ENCODE measurements at regions not wholly inside any gene's neighbourhood (a gene's known extent, or its start where the extent isn't known, plus 50 kb on each side); places are given as distances from the start of the nearest gene placed in this dataset.

DNA sequence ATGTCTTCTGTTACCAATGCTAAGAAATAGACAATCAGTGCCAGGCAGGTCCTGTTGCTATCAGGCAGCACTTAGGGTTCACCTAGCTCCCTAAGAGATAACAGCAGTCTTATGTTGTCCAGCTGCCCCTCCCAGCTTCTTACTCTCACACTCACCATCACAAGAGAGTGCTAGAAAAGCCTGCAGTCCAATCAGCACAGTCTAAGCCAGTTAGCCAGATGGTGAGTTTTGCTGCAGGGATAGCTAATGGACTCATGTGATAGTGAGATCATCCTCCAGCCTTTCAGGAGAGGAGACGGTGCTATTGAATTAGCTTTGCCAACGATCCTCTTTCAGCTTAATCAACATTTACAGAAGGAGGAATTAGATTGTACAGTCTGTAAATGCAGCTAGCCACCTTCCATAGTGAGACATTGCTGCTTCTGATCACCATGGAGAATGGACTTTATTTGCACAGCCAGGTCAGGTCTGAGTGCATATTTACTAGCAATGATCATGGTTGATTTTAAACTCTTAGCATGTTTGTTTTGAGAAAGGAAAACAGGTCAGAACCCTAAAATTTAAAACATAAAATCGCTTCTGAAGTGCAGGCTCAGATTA, 438.3 kb downstream of the CENPC start:
- DNase-seq = peak; percentile 96

DNA sequence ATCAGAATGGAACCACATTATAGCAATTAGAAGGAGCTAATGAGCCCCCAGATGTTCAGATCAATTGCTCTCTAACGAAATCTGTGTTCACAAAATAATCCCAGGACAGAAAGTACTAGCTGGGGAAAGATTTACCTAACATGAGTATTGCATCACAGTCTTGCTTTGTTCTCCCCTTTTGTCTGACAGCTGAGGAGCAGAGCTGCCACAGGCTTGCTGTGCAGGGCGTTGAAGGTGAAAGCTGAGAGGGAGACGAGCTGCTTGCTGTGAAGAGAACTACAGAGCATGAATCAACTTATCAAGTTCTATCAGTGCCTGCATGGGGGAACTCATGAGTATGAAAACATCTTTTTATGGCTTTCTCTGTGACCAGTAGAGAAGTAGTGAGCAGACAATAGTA, 441.2 kb downstream of the CENPC start:
- DNase-seq = no peak

DNA sequence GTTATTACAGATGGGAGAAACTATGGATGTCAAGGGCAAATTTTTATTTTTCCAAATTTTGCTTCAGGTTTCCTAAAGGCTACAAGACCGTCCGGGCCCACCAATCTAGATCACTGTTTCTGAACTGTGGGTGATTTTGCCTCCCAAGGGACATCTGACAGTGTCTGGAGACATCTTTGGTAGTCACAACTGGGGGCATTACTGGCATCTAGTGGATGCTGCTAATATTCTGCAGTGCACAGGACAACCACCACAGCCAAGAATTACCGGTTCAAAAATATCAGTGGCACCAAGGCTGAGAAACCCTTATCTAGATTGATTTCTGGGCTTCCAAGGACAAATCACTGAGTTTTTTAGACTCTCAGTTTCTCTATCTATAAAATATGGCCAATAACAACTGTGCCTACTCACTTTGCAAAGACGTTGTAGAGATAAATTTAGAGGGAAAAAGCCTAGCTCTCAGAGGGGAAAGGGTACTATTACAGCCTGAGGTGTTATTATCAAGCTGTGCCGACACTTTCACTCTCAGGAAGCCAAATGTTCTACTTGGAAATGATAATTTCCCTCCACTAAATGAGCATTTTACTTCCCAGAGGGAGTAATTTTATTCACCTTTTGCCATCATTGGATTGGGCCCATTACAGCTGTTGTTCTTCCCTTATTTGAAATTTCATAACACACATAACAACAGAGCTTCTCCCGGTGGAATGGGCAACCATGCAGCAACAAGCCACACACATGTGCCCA, 442.1 kb downstream of the CENPC start:
- no peak for DNase-seq

DNA sequence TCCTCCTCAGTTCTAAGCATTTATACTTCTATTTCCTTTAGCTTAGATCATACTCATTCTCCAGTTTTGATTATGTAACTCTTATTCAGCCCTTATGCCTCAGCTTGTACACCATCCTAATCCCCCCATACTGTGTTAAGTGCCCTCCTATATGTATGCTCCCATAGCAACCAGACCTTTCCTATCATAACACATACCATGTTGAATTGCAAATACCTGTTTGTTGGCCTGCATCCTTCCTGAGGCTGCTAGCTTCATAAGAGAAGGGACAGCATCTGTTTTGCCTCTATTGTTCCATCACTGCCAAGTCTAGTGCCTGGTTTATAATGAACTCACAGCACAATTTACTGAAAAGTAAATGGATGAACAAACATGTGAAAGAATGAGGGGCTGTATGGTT, 443.7 kb downstream of the CENPC start:
- no peak for DNase-seq

DNA sequence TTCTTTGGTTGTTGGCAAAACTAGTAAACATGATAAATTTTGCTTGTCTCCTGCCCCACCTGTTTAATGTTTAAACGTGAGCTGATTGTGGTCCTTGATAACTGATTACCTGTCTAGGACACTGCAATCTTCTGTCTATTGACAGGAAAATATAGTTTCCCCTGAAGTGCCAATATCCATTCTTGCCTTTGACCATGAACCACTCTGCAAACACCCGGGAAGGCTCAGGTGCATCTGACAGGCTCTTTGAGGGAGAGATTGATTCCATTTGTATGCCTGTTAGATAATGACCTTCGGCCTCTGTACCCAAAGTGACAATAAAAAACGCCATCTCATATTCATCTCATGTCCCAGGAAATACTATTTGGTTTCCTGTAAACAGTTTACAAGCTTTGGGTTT, 453.0 kb downstream of the CENPC start:
- no peak for DNase-seq

DNA sequence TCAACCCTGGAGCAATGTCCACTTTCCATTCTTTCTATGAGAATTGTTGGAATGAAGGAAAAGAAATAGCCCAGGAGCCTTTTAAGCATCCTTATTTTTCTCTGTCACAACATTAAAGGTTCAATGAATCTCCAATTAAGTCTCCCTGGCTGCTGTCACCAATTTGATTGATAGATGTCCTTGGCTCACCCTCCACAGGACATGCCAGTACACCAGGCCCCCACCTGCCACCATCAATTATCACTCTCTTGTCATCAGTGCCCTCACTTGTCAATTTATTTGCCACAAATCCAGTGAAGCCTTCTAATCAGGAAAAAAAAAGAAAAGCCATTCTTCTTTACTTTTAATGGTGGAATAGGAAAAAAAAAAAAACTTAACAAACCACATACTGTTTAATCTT, 453.6 kb downstream of the CENPC start:
- peak; percentile 65 for DNase-seq

DNA sequence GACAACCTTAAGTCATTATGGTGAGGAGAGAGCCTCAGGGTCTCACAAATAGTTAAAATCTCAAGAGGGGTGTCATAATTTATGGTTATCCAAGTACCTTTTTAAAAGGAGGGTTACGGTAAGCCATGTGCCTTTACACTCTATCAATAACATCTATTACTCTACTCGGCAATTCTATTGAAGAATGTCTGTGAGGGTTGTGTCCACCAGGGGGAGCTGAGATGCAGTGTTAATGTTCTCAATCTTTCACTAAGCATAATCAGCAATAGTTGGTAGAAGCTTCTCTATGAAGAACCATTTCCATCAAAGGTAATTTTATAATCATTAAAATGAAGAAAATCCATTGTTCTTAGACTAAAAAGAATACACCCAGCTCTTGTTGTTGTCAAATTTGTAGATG, 457.4 kb downstream of the CENPC start:
- no peak for DNase-seq

DNA sequence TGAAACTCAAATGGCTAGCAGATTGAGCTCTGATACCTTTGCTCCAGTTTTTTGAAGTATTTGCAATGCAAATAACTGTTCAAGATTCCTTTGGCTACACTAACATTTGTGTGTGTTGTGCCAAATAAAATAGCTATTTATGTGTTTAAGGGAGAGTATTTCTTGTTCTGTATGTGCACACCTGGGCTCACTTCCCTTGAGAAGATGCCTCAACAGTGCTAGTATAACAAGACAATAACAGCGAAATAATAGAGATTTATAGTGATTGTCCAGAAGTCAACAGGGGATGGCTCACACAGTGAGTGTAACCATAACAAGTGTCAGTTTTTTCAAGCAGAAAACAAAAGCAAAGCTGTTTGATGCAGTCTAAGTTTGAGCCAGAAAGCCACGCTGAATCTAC, 460.5 kb downstream of the CENPC start:
- DNase-seq = no peak

DNA sequence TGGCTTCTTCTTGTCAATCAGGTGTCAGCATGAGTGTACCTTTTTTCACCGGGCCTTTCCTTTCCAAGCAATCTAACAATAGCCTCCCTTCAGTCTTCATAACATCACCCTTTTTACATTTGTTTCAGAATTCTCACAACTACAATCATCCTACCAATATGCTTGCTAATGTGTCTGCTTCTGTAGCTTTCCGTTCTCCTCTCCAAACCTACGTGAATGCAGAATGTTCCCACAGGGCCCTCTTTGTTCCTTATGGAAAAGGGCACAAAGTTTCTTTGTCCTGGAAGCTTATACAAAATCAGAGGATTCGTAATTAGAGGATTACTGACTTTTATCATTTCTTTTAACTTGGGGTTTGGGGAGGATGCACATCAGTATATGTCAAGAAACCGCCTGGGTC, 461.8 kb downstream of the CENPC start:
- DNase-seq = no peak

DNA sequence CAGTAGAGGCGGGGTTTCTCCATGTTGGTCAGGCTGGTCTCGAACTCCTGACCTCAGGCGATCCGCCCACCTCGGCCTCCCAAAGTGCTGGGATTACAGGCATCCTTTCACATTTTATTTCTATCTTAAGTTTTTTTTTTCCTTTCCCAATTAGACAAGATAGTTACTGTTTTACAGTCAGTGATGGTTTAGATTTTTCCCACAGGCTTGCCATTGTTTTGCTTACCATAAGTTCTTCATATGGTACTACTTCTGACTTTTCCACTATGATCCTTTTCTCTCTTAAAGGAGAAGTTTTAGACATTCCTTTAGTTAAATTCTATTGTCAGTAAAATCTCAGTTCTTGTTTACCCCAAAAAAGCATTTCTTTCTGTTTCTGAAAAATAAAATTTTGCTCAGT, 462.6 kb downstream of the CENPC start:
- DNase-seq = no peak

DNA sequence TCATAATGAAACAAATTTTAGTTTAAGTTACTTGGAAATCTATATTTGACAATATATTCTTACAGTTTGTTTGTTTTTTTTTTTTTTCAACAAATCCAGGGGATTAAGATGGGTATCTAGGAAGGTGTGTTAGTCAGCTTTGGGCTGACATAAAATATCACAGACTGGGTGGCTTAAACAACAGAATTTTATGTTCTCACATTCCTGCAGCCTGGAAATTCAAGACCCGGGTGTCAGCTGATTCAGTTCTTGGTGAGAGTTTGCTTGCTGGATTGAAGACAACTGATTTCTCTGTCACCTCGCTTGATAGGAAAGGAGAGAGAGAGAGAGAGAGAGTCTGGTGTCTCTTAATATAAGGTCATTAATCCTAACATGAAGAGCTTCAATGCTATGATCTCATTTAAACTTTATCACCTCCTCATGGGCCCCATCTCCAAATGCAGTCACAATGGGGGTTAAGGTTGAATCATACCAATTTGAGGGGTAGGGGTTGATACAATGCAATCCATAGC, 465.2 kb downstream of the CENPC start:
- no peak for DNase-seq

DNA sequence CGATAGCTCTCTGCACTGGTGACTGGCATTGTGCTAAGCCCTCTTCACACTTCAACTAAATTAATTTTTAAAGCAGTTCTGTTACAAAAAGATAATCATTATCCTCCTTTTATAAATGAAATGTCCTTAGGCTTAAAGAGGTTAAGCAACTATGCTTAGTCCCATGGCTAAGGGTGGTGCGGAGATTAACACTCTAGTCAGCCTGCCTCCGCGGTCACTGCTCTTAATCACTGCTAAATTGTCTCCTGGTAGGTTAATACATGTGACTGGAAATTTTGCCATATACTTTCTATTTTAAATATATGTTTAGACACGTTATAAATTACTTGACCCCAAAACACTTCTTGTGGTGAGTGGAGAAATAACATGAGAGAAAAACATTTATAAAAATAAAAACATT, 473.7 kb downstream of the CENPC start:
- DNase-seq = no peak

DNA sequence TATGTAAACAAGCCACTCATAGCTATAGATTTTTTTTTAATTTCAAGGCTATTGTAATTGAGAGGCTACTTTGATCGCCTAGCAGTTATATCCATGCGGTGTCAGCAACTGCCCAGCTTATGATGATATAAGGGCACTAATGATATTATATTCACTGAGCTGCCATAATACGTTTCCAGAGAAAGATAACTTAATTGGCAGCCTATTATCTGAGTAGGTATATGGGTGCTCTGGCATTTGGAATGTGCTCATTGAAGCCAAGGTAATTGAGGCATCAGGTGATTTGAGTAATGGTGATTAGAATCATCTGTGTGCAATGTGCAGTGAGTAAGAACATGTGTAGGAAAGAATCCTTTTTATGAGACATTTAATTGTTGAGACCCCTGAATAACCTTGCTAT, 490.0 kb downstream of the CENPC start:
- DNase-seq = no peak

DNA sequence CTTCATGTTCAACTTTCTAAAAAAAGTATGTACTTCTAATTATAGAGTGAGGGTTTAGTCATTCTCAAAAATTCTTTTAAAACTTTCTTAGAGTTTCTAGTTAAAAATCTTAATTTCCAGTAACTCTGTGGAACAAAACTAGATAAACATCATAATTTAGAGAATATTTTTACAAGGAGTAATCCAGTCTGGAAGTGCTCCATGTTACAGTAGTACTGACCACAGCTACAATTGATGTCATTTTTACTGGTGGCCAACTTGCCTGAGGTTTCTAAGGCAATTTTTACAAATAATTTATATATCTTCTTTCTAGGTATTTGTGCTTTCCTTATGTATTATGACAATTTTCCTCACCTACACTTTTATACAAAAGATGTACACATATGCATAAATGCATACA, 490.4 kb downstream of the CENPC start:
- DNase-seq = no peak

DNA sequence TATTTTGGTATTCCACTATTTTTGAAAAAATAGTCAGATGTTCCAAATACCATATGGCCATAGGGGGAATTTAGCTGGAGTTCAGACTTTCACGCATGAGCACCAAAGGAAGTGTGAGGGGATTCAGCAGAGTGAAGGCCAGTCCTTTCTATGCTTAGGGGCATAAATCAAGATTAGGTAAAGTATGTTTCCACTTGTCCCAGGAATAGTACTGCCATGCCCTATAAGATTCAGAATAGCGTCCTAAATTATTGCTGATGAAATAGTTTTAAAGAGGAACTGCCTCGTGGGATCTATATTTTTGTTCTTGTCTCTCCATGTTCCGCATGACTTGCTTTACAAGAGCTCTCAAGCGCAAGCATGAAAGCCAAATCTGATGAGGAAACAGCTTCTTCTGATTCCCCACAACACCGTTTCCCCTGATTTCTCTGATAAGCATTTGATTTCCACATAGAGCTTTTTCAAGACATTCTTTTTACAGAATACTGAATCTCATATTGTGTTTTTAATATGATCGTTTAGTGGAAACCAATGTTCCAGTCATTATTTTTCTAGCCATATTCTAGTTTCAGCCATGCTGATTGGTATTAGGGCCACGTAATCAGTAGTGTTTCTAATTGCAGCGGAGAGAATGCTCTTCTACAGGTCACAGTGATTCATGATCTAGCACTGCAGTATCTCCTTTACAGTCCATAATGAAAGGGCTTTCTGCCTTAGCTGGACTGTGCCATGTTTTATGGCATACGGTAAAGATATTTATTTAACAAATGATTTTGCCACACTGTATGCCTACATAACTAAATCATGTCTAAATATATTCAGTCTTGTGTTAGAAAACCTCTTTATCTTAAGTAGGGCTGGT, 492.3 kb downstream of the CENPC start:
- DNase-seq = peak; percentile 74

DNA sequence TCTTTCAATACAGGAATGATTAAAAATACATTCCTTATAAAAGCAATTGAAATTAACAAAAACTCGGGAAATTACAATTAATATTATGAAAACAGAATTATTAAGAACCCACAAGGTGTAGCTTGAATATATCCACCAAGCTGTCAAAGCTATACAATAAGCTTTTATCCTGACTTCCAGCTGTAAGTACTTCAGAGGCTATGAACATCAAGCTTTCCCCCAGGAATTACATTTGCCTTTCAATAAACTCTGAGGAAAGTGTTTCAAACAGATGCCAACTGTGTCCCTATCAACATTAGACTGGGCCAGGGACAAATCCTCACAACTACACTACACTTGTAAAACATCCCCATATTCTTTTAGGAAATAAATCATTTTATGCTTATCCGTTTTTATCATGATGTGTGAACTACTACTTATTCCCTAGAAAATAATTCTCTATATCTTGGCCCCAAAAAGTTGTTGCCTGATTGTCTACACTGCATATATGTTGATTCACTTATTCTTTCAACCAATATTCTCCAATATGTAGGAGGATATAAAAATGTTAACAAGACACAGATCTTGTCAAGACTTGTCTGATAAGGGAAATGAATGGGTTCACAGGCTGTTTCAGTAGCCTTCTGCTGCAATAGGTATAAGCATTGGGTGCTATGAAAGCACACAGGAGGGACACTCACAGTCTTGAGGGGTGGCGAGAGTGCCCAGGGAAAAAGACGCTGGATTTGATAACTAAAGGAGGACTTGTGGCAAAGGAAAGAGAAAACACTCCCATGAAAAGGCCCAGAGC, 494.1 kb downstream of the CENPC start:
- no peak for DNase-seq

DNA sequence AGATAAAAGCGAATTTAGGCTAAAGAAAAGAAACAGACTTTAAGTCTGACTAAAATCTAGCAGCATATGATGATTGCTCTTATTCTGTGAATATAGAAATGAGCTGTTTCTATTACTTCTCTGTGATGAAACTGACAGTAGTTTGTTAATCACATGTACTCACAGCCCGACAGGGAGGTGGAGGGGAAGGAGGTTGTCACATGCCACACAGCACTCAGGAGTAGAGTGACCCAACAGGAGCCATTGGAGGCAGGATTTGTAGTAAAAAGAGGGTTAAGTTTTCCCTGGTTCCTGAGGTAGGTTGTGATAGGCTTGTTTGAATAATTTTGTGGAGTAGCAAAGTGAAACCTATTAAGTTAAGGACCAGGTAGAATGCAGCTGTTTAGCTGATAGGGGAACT, 495.9 kb downstream of the CENPC start:
- DNase-seq = no peak

DNA sequence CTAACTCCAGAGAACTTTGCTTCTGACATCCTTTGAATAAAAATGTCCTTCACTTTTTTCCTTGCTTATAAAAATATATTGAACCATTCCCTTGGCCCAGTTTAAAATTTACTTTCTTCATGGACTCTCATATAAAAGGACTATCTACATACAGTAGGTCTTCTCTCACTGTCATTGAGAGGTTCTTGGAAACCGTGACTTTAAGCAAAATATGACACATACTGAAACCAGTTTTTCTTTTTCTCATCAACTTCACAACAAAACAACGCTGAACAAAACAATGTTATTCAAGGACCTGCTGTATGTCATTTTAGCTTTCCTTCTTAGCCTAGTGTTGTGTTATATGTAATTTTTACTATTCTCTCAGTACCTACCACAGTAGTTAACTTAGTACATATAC, 496.8 kb downstream of the CENPC start:
- DNase-seq = no peak

DNA sequence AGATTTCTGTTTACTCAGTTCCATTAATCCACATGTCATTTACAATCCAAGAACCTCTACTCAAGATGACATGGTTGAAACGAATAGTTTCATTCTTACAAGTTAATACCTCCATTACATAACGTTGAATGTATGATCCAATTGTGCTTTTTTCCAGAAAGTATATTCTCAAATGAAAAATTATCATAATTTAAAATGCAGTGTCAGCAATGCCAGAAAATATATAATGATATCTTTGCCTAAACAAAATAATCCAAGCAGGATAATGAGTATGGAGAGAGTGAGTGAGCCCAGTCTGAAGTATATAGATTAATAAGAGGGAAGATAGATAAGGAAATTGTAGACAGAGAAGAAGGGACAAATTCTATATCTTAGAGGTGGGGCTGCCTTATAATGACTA, 505.0 kb downstream of the CENPC start:
- no peak for DNase-seq

DNA sequence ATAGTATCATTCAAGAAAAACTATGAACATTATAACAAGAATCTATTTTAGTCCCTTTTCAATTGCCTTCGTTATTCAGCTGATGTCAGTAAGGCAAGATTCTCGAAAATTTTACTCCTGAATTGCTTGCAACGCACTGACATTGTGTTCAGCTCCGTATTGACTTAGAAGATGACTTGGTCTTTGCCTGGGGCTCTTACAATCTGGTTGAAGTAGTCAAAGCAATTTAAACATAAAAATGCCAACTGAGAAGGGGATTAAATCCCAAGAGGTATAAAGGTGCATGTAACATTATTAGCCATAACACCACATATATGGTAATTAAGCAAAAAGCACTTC, 507.1 kb downstream of the CENPC start:
- peak; percentile 74 for DNase-seq

DNA sequence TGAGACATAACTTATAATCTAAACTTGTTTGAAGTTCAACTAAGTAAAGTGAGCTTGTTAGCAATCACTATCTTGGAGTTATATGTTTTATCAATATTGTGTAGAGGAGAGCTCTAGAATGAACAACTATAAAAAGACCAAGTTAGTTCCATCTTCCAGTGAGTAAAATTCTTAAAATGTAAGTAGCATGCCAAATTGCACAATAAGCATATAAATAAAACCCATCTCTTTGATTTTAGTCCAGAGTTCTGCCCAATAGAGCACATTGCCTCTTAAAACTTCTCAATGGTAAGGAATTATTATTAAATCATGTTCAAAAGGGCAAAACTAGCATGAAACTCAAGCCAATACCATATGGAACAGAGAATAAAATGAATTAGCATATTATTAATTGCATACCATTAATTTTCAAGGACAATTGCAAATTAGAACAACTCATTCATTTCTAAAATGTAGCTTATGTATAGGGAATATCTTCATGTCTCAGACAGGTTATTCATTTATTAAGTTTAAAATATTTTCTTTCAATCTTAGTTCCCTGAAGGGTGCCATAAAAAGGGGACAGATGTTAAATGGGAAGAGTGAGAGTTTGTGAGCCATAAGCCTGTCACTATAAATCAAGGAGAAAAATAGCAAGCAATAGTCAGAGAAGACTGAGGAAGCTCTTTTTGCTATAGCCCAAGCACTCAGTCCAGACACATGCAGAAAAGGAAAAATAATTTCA, 507.6 kb downstream of the CENPC start:
- DNase-seq = peak; percentile 80

DNA sequence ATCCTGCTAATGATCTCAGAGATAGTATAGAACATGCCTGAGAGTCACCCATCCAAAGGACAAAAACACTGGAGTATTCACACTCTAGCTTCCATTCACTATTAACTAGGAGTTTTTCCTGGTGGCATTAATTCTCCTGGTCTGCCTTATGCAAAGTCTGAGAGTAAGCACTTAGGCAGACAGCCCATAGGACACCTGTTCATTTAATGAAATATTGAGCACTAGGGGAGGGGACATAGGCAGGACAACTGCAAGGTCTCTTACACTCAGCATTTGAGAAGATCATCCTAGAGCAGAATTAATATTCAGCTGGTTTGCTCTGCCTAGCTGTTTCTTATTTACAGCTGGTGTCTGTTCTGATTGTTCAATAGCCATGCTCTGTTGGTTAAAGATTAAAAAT, 508.5 kb downstream of the CENPC start:
- DNase-seq = no peak

DNA sequence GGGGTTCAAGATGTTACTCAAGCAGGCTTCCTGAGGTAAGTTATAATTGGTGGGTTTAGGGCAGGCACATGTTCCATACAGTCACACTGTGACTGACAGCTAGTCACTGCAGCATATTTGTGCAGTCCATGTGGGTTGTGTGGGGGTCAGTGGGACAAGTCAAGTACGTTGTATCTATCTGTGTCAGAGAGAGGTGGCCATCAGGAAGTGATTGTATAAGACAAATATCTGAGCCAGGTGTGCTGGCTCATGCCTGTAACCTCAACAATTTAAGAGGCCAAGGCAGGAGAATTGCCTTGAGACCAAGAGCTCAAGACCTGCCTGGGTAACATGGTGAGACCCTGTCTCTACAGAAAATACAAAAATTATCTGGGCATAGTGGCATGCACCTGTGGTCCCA, 509.3 kb downstream of the CENPC start:
- no peak for DNase-seq
